ENCODE measurements at regions not wholly inside any gene's neighbourhood (a gene's known extent, or its start where the extent isn't known, plus 50 kb on each side); places are given as distances from the start of the nearest gene placed in this dataset.

DNA sequence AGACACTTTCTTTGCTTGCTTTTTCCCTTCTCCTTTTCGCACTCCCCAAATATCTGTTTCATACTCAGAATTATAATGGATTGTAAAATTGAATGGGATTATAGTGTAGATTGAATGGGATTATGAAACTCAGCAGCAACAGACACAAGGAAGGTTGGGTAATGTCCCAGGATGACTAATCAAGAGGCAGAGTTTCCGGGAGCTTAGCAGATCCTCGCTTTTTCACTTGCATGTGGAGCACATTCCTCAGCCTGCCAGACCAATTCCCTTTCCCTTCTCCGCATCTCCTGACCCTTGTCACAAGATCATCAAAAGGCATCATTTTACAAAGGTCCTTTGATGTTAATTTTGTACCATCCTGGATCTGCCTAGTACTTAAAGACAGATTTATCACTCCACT lies 55.1 kb upstream of the SLC1A1 start:
- no peak for DNase-seq (ENCODE audit: low read depth, low spot score)

DNA sequence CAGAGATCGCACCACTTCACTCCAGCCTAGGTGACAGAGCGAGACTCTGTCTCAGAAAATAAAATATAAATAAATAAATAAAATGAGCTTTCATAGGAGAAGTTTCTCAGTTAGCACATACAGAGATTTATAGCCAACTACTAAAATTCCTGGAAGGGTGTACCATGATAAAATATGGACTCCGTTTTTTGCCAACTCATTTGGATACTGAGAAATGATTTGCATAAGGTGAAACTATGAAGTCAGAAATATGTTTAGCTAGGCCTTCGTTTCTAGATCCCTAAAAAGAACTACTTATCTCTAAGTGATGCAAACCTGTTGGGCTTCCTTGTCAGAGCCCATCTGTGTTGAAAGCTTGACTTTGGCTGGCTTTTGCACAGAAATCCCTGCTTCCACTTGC lies 56.9 kb upstream of the SLC1A1 start:
- no peak overlapping the region for H3K4me3 ChIP-seq (ENCODE audit: low read depth, low read length)
- no peak for DNase-seq (ENCODE audit: low read depth, low spot score)
- TF ChIP-seq, protein P1, sequence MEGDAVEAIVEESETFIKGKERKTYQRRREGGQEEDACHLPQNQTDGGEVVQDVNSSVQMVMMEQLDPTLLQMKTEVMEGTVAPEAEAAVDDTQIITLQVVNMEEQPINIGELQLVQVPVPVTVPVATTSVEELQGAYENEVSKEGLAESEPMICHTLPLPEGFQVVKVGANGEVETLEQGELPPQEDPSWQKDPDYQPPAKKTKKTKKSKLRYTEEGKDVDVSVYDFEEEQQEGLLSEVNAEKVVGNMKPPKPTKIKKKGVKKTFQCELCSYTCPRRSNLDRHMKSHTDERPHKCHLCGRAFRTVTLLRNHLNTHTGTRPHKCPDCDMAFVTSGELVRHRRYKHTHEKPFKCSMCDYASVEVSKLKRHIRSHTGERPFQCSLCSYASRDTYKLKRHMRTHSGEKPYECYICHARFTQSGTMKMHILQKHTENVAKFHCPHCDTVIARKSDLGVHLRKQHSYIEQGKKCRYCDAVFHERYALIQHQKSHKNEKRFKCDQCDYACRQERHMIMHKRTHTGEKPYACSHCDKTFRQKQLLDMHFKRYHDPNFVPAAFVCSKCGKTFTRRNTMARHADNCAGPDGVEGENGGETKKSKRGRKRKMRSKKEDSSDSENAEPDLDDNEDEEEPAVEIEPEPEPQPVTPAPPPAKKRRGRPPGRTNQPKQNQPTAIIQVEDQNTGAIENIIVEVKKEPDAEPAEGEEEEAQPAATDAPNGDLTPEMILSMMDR (IDR thresholded peaks at IDR 0.05; ENCODE audit: low read depth, low read length): no peak
- in situ Hi-C loops (cut with HindIII; ENCODE audit: low sequenced_read_pairs): no loop called here

More for the DNA sequence above, 55.1 kb upstream of the SLC1A1 start:
- in situ Hi-C loops (cut with HindIII; ENCODE audit: low sequenced_read_pairs): no loop called here
- TF ChIP-seq, protein P1 (IDR thresholded peaks at IDR 0.05; ENCODE audit: low read depth, low read length): no peak
- H3K4me3 ChIP-seq (ENCODE audit: low read depth, low read length): no peak overlapping the region

DNA sequence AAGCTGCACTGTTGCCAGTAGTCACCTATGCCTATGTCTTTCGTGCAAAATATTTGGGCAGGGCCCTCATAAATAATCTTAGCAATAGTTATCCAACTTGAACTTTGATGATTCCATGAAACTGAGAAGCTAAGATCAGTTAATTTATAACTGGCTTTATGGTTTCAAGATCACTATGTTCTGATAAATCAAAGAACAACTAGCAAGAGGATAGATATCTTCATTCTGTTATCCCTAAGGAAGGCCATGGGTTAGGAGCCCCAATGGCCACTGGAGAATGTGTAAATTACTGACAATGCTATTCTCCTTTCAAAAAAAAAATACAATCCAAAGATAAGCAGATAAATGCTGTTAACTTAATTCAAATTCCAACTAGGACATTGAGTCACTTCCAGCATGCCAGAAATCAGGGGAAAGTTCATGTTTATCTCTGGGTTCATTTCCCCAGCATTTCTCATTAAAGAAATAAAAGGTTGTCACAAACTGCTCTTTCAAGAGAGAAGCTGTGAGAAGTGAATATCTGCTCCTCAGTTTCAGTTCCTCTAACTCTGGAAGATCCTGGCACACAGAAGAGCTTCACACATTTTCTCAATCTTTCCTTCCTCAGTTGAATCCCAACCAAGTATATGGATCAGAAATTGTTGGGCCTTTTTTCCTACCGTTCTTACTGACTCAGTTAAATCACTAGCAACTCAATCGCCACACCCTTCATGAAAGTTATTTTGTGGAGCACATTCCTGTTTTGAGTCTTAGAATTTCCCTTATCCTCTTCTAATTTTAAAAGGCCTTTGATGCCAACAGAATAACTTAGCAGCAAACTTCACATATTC lies 59.6 kb upstream of the SLC1A1 start:
- in situ Hi-C loops (cut with HindIII; ENCODE audit: low sequenced_read_pairs): no loop called here
- TF ChIP-seq, protein P1 (IDR thresholded peaks at IDR 0.05; ENCODE audit: low read depth, low read length): no peak
- DNase-seq (ENCODE audit: low read depth, low spot score): no peak

DNA sequence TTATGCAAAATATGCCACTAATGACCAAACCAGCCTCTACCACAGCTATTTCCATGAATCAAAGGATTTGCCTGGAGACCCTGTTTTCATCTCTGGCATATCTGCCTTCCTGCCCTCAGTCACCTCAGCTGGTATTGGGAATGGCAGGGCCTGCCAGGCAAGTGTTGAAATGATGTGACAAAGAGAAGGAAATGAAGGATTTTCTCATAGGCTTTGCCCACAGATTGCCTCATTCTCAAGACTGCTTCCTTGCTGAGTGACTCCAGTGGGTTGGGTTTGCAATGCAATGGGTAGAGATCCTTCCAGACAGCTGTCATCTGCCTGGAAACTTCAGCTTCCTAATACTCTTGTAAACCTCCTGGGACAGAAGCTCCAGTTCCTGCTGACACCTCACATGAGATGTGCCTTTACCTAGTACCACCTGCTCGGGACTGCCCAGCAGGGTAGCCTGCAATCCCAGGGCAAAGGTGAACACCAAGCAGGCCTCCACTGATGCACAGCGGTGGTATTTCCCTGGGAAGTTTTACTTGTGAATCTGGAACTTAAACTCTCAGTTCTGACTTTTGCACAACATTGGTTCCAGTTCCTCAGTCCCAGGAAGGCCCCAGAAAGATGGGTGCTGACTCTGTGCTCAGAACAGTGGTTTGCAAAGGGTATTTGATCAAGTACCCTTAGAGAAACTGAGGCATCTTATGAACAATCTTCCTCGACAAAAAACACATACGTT lies 64.8 kb upstream of the SLC1A1 start:
- in situ Hi-C loops (cut with HindIII; ENCODE audit: low sequenced_read_pairs): no loop called here
- DNase-seq (ENCODE audit: low read depth, low spot score): no peak
- H3K4me3 ChIP-seq (ENCODE audit: low read depth, low read length): no peak overlapping the region
- TF ChIP-seq, protein P1 (IDR thresholded peaks at IDR 0.05; ENCODE audit: low read depth, low read length): no peak

More for the DNA sequence above, 59.6 kb upstream of the SLC1A1 start:
- H3K4me3 ChIP-seq (ENCODE audit: low read depth, low read length): no peak overlapping the region

DNA sequence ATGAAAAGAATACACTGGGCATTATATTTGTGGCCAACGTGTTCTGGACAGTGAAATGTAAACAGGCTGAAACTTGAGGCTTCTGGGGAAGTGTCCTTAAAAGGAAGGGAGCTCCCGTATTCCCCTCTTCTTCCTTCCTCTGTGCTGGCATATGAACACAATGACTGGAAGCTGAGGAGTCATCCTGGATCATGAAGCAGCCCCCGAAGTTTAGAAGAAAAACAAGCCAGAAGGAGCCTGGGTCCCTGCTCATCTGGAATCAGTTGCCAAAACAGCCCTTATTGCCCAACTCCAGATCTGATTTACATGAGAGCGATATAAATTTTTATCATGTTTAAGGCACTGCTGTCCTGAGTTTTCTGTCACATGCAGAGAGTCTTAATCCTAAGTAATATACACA lies 65.4 kb upstream of the SLC1A1 start:
- TF ChIP-seq, protein P1 (IDR thresholded peaks at IDR 0.05; ENCODE audit: low read depth, low read length): no peak
- H3K4me3 ChIP-seq (ENCODE audit: low read depth, low read length): no peak overlapping the region
- in situ Hi-C loops (cut with HindIII; ENCODE audit: low sequenced_read_pairs): no loop called here
- DNase-seq (ENCODE audit: low read depth, low spot score): no peak

DNA sequence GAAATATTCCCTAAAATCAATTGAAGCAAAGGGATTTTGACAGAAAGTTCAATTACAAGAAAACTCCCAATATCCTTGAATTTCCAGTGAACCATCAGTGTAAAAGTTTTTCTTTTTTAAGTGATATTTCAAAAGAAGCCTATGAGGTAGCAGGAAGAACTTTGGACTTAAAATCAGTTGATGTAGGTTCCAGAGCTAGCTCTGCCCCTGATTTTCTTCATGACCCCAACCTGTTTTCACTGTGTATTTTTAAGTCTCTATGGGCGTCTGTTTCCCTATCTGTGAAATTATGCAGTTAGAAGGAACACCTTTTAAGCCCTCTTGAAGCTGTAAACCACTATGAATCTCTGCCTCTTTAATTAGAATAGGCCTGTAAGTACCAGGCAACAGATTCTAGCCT lies 66.2 kb upstream of the SLC1A1 start:
- in situ Hi-C loops (cut with HindIII; ENCODE audit: low sequenced_read_pairs): no loop called here
- DNase-seq (ENCODE audit: low read depth, low spot score): no peak
- no peak overlapping the region for H3K4me3 ChIP-seq (ENCODE audit: low read depth, low read length)
- TF ChIP-seq, protein P1 (IDR thresholded peaks at IDR 0.05; ENCODE audit: low read depth, low read length): no peak

Measured in astrocyte of the spinal cord (primary cell).